Activated CD8-positive, alpha-beta T cell treated with anti-CD3 and anti-CD28 coated beads for 36 hours (primary cell): ENCODE measurements at regions not wholly inside any gene's neighbourhood (a gene's known extent, or its start where the extent isn't known, plus 50 kb on each side); places are given as distances from the start of the nearest gene placed in this dataset.

Experiments used
- ATAC-seq: fragments of 200-7000 bp; cut with Tn5 transposase; one replicate; pipeline ENCODE4 v1.10.0; 2021; ENCODE audit warnings: mild to moderate bottlenecking, moderate library complexity
- CTCF ChIA-PET: fragments of 350-600 bp; sonication (Branson Sonifier 250); formaldehyde crosslinking; loops from one replicate; lab custom pipeline; 2021; ENCODE audit warnings: antibody characterized with exemption; lab: Charles Lee
- POLR2A ChIA-PET: fragments of 350-600 bp; sonication (Branson Sonifier 250); formaldehyde crosslinking; loops from one replicate; lab custom pipeline; 2021; ENCODE audit warnings: antibody characterized with exemption; lab: Charles Lee
- DNase-seq: peaks from one replicate; pipeline ENCODE4 v3.0.0-alpha.2; 2020
- H3K27ac Mint-ChIP-seq: one replicate; pipeline ENCODE4 v1.8.0; 2021; ENCODE audit warnings: mild to moderate bottlenecking, mixed read lengths
- H3K27me3 Mint-ChIP-seq: one replicate; pipeline ENCODE4 v1.8.0; 2021; ENCODE audit warnings: mixed read lengths
- H3K36me3 Mint-ChIP-seq: one replicate; pipeline ENCODE4 v1.8.0; 2021; ENCODE audit warnings: low read depth, mixed read lengths
- H3K4me1 Mint-ChIP-seq: one replicate; pipeline ENCODE4 v1.8.0; 2021; ENCODE audit warnings: low read depth, mixed read lengths
- H3K4me3 Mint-ChIP-seq: one replicate; pipeline ENCODE4 v1.8.0; 2021; ENCODE audit warnings: mild to moderate bottlenecking, moderate library complexity, mixed read lengths
- H3K9me3 Mint-ChIP-seq: one replicate; pipeline ENCODE4 v1.8.0; 2021; ENCODE audit warnings: mixed read lengths
- CTCF ChIP-seq: fragments of 200-600 bp; IDR thresholded peaks from one replicate; pipeline ENCODE4 v1.8.0; 2022; ENCODE audit warnings: antibody characterized with exemption, mild to moderate bottlenecking
- intact Hi-C: fragments of 100-400 bp; cut with micrococcal nuclease; formaldehyde crosslinking; loops from one replicate; pipeline ENCODE4 v1.10.0; 2022

GRCh38 chrX:149199734-149200133 is 305.4 kb downstream of the IDS start:
- ATAC-seq (no peak), DNase-seq (no peak)
- intact Hi-C loops = no loop called here
- POLR2A ChIA-PET = no interaction called here
- Mint-ChIP-seq H3K27ac (no peak overlapping the region), H3K36me3 (no peaks in the 10 kb centered on the region), H3K4me1 (peaks cover 13% of the 10 kb centered on the region), H3K4me3 (no peak overlapping the region), H3K27me3 (peaks cover 5% of the 10 kb centered on the region), H3K9me3 (peaks cover 4% of the 10 kb centered on the region)
- no peak for TF ChIP-seq CTCF
- CTCF ChIA-PET = no interaction called here

GRCh38 chrX:149198980-149199732 is 305.9 kb downstream of the IDS start:
- peaks cover 13% of the 10 kb centered on the region for H3K4me1 Mint-ChIP-seq
- CTCF ChIA-PET = no interaction called here
- ATAC-seq (peak; percentile 95), DNase-seq (peak; percentile 62)
- POLR2A ChIA-PET = no interaction called here
- peak overlapping the region; percentile 57 for H3K27ac Mint-ChIP-seq
- no peaks in the 10 kb centered on the region for H3K36me3 Mint-ChIP-seq
- H3K4me3 Mint-ChIP-seq = no peak overlapping the region
- TF ChIP-seq CTCF = no peak
- H3K9me3 Mint-ChIP-seq = peaks cover 4% of the 10 kb centered on the region
- intact Hi-C loops = no loop called here
- H3K27me3 Mint-ChIP-seq = peaks cover 5% of the 10 kb centered on the region

GRCh38 chrX:149185087-149185486 is 320.0 kb downstream of the IDS start:
- no peak for TF ChIP-seq CTCF
- ATAC-seq (no peak), DNase-seq (no peak)
- POLR2A ChIA-PET = interaction anchor here (1.1 kb wide), 1 partner anchor 37 kb away, joined by 3 read pairs; no protein-coding TSS in a partner anchor
- Mint-ChIP-seq H3K9me3 (no peaks in the 10 kb centered on the region), H3K36me3 (no peaks in the 10 kb centered on the region), H3K4me3 (no peak overlapping the region), H3K27ac (no peak overlapping the region), H3K27me3 (peaks cover 3% of the 10 kb centered on the region), H3K4me1 (no peaks in the 10 kb centered on the region)
- CTCF ChIA-PET = no interaction called here
- intact Hi-C loops = no loop called here

GRCh38 chrX:149161435-149162088 is 343.5 kb downstream of the IDS start:
- peaks cover 6% of the 10 kb centered on the region for H3K27me3 Mint-ChIP-seq
- no peaks in the 10 kb centered on the region for H3K36me3 Mint-ChIP-seq
- no peaks in the 10 kb centered on the region for H3K4me1 Mint-ChIP-seq
- intact Hi-C loops = no loop called here
- no peak for DNase-seq
- ChIA-PET POLR2A (no interaction called here), CTCF (no interaction called here)
- H3K9me3 Mint-ChIP-seq = no peaks in the 10 kb centered on the region
- TF ChIP-seq CTCF = no peak
- no peak overlapping the region for H3K27ac Mint-ChIP-seq
- ATAC-seq = no peak
- H3K4me3 Mint-ChIP-seq = no peak overlapping the region

GRCh38 chrX:149157976-149158375 is 347.1 kb downstream of the IDS start:
- no peak for TF ChIP-seq CTCF
- H3K9me3 Mint-ChIP-seq = no peaks in the 10 kb centered on the region
- no peaks in the 10 kb centered on the region for H3K36me3 Mint-ChIP-seq
- ChIA-PET POLR2A (no interaction called here), CTCF (no interaction called here)
- ATAC-seq (no peak), DNase-seq (no peak)
- intact Hi-C loops = no loop called here
- no peak overlapping the region for H3K4me3 Mint-ChIP-seq
- no peak overlapping the region for H3K27ac Mint-ChIP-seq
- H3K4me1 Mint-ChIP-seq = no peaks in the 10 kb centered on the region
- peaks cover 5% of the 10 kb centered on the region for H3K27me3 Mint-ChIP-seq
